ENCODE measurements at regions not wholly inside any gene's neighbourhood (a gene's known extent, or its start where the extent isn't known, plus 50 kb on each side); places are given as distances from the start of the nearest gene placed in this dataset.

DNA sequence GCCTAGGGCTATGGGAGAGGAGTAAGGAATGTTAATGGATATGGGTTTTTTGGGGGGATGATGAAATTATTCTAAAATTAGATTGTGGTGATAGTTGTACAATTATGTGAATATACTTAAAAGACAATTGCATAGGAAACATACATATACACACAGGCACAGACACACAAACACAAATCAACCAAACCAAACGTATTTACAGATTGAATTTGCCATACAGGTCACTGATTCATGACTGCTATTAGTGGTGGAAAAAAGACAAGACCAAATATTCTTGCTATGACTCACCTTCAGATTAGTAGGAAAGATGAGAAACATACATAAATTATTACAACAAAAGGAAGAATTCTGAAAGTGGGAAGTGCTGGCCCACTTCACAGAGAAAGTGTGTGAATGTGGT, 85.3 kb downstream of the C3orf38 start:
- no peaks in the 10 kb centered on the region for H3K27me3 ChIP-seq (ENCODE audit: control insufficient read depth, insufficient read depth, low read length)
- no peak overlapping the region for H3K27ac ChIP-seq (ENCODE audit: low read depth, low read length)
- H3K4me3 ChIP-seq (ENCODE audit: low read depth, low read length): no peak overlapping the region
- H3K9me3 ChIP-seq (ENCODE audit: control insufficient read depth, insufficient read depth, low read length): no peaks in the 10 kb centered on the region
- peaks cover under 1% of the 10 kb centered on the region; the same call in 1 of the 2 replicates for H3K4me1 ChIP-seq (ENCODE audit: control insufficient read depth, insufficient read depth, low read length)
- no peaks in the 10 kb centered on the region for H3K36me3 ChIP-seq (ENCODE audit: control insufficient read depth, insufficient read depth, low read length)
- H3K9ac ChIP-seq (ENCODE audit: low read depth, low read length): no peak overlapping the region

DNA sequence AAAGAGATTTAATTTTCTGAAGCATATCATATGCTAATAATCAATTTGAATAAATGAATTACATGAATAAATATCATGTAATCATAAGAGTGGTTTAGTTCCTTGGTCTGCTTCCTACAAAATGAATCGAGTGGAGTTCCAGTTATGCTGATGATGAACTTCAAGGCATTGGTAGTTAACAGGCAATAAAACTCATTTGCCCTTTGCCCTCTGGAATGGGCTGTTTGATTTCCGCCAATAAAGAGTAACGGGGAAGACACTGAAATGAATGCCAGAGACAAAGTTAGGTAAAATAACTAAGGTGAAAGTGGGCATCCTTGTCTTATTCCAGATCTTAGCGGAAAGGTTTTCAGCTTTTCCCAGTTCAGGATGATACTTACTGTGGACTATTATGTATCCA, 90.1 kb downstream of the C3orf38 start:
- Histone ChIP-seq H3K4me3 (ENCODE audit: low read depth, low read length) (no peak overlapping the region), H3K36me3 (ENCODE audit: control insufficient read depth, insufficient read depth, low read length) (no peaks in the 10 kb centered on the region), H3K4me1 (ENCODE audit: control insufficient read depth, insufficient read depth, low read length) (0 out of 2 replicates have a peak, but pooled peaks cover 4% of the 10 kb centered on the region), H3K27me3 (ENCODE audit: control insufficient read depth, insufficient read depth, low read length) (no peaks in the 10 kb centered on the region), H3K27ac (ENCODE audit: low read depth, low read length) (no peak overlapping the region), H3K9ac (ENCODE audit: low read depth, low read length) (no peak overlapping the region), H3K9me3 (ENCODE audit: control insufficient read depth, insufficient read depth, low read length) (peaks cover 5% of the 10 kb centered on the region; the same call in 1 of the 2 replicates)

DNA sequence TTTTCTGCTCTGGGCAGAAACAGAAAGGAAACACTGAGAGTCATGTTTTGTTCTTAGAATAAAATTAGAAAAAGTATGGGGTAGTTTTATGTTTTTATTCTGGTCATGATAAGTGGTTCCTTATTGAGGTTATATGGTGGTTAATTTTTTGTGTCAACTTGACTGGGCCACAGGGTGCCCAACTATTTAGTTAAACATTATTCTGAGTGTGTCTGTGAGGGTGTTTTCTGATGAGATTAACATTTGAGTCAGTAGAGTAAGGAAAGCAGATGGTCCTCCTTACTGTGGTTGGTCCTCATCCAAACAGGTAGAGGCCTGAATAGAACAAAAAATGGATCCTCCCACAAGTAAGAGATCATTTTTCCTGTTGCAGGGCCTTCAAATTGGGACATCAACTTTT, 98.9 kb downstream of the C3orf38 start:
- H3K9ac ChIP-seq (ENCODE audit: low read depth, low read length): no peak overlapping the region
- H3K4me1 ChIP-seq (ENCODE audit: control insufficient read depth, insufficient read depth, low read length): no peaks in the 10 kb centered on the region
- H3K4me3 ChIP-seq (ENCODE audit: low read depth, low read length): no peak overlapping the region
- no peaks in the 10 kb centered on the region for H3K9me3 ChIP-seq (ENCODE audit: control insufficient read depth, insufficient read depth, low read length)
- no peaks in the 10 kb centered on the region for H3K36me3 ChIP-seq (ENCODE audit: control insufficient read depth, insufficient read depth, low read length)
- H3K27ac ChIP-seq (ENCODE audit: low read depth, low read length): no peak overlapping the region
- no peaks in the 10 kb centered on the region for H3K27me3 ChIP-seq (ENCODE audit: control insufficient read depth, insufficient read depth, low read length)

DNA sequence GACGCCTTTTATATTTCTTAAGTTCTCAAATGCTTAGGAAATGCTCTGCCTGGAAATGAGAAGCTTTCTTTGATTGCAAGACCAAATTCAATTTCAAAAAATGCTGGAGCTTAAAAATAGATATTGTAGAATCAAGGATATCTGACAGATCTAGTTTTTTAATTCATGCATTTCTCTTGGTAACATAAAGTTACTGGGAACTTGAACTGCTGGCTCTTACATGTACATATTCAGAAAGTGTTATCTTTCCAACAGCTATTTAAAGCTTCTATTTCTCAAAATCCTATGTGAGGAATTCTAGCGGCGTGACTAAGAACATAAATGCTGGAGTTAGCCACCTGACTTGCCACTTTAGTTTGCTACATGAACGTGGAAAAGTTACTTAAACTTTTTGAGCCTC, 109.3 kb downstream of the C3orf38 start:
- no peaks in the 10 kb centered on the region for H3K27me3 ChIP-seq (ENCODE audit: control insufficient read depth, insufficient read depth, low read length)
- H3K9me3 ChIP-seq (ENCODE audit: control insufficient read depth, insufficient read depth, low read length): no peaks in the 10 kb centered on the region
- H3K9ac ChIP-seq (ENCODE audit: low read depth, low read length): no peak overlapping the region
- H3K4me3 ChIP-seq (ENCODE audit: low read depth, low read length): no peak overlapping the region
- no peaks in the 10 kb centered on the region for H3K36me3 ChIP-seq (ENCODE audit: control insufficient read depth, insufficient read depth, low read length)
- H3K4me1 ChIP-seq (ENCODE audit: control insufficient read depth, insufficient read depth, low read length): no peaks in the 10 kb centered on the region
- no peak overlapping the region for H3K27ac ChIP-seq (ENCODE audit: low read depth, low read length)

- H3K36me3 ChIP-seq (ENCODE audit: control insufficient read depth, insufficient read depth, low read length): no peaks in the 10 kb centered on the region
Measured at GRCh38 chr3:88262527-88262926, 112.8 kb downstream of the C3orf38 start.

DNA sequence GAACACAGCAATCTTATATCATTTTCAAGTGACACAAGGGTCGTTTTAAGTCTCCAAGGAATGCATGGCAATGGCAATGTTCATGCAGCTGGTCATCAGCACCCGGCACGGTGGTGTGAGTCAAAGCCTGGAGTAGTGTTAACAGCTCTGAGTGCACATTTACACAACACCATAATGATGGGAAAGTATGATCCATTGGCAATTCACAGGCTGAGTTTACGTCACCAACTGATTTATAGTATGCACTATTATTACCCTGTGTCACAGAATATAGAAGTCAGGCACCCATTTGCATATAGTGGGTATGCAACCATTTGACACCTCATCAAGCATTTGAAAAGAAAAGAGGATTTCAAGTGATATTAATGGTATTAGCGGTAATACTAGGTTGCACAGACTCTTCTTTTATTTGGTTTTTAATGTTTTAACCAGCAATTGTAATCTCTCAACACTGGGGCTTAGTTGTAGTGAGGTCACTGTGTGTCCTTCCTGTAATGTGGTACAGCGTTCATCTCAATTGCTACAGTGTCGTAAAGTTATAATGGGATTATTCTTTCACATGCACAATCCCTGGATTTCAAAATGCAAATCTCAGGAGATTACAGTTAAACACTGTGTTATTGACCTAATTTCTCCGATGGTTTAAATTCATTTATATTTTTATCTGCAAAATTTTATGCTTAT, 113.8 kb downstream of the C3orf38 start:
- Histone ChIP-seq H3K4me1 (ENCODE audit: control insufficient read depth, insufficient read depth, low read length) (no peaks in the 10 kb centered on the region), H3K9me3 (ENCODE audit: control insufficient read depth, insufficient read depth, low read length) (no peaks in the 10 kb centered on the region), H3K4me3 (ENCODE audit: low read depth, low read length) (no peak overlapping the region), H3K36me3 (ENCODE audit: control insufficient read depth, insufficient read depth, low read length) (no peaks in the 10 kb centered on the region), H3K27me3 (ENCODE audit: control insufficient read depth, insufficient read depth, low read length) (no peaks in the 10 kb centered on the region), H3K9ac (ENCODE audit: low read depth, low read length) (no peak overlapping the region), H3K27ac (ENCODE audit: low read depth, low read length) (no peak overlapping the region)

More at GRCh38 chr3:88262527-88262926, 112.8 kb downstream of the C3orf38 start:
- Histone ChIP-seq H3K9me3 (ENCODE audit: control insufficient read depth, insufficient read depth, low read length) (no peaks in the 10 kb centered on the region), H3K27me3 (ENCODE audit: control insufficient read depth, insufficient read depth, low read length) (no peaks in the 10 kb centered on the region), H3K4me1 (ENCODE audit: control insufficient read depth, insufficient read depth, low read length) (no peaks in the 10 kb centered on the region), H3K4me3 (ENCODE audit: low read depth, low read length) (no peak overlapping the region), H3K27ac (ENCODE audit: low read depth, low read length) (no peak overlapping the region), H3K9ac (ENCODE audit: low read depth, low read length) (no peak overlapping the region)

DNA sequence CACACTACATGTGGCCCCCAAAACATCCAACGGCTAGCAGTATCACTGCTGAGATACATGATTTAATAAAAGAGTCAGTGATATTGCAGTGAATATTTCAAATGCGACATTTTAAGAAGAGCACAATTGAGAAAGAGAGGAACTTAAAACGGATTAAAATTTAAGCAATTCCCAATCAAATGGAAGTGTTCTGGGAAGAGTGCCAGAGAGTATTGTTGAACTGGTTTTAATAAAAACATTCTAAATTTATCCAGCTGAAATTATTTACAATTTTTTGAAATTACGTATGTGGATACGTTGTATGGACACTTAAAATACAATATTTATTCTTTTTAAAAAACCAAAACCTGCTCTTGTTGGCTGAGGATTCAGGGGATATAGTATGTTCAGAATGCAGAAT, 117.7 kb downstream of the C3orf38 start:
- Histone ChIP-seq H3K27ac (ENCODE audit: low read depth, low read length) (no peak overlapping the region), H3K9me3 (ENCODE audit: control insufficient read depth, insufficient read depth, low read length) (no peaks in the 10 kb centered on the region), H3K27me3 (ENCODE audit: control insufficient read depth, insufficient read depth, low read length) (no peaks in the 10 kb centered on the region)

DNA sequence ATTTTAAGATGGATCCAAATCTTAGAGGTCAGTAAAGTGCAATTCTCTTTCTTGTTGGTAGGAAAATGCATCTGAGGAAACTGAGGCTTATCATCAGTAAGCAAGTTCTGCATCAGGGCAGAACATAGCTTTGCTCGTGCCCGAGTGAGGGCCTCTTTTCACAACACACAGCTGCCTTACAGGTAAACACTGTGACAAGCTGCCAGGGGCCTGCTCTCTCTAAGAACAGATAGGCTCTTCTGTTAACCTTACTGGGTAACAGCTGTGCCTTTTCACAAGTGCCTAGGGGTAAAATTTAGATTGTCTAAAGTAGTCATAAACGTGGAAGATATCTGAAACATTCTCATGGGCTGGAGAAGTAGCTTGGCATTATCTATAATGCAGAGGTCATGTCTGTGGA, 118.1 kb downstream of the C3orf38 start:
- Histone ChIP-seq H3K9me3 (ENCODE audit: control insufficient read depth, insufficient read depth, low read length) (no peaks in the 10 kb centered on the region), H3K4me3 (ENCODE audit: low read depth, low read length) (no peak overlapping the region), H3K27ac (ENCODE audit: low read depth, low read length) (no peak overlapping the region), H3K36me3 (ENCODE audit: control insufficient read depth, insufficient read depth, low read length) (no peaks in the 10 kb centered on the region), H3K27me3 (ENCODE audit: control insufficient read depth, insufficient read depth, low read length) (no peaks in the 10 kb centered on the region), H3K4me1 (ENCODE audit: control insufficient read depth, insufficient read depth, low read length) (no peaks in the 10 kb centered on the region), H3K9ac (ENCODE audit: low read depth, low read length) (no peak overlapping the region)

More for the DNA sequence above, 117.7 kb downstream of the C3orf38 start:
- H3K4me1 ChIP-seq (ENCODE audit: control insufficient read depth, insufficient read depth, low read length): no peaks in the 10 kb centered on the region
- no peak overlapping the region for H3K9ac ChIP-seq (ENCODE audit: low read depth, low read length)
- no peaks in the 10 kb centered on the region for H3K36me3 ChIP-seq (ENCODE audit: control insufficient read depth, insufficient read depth, low read length)
- no peak overlapping the region for H3K4me3 ChIP-seq (ENCODE audit: low read depth, low read length)

- H3K27me3 ChIP-seq (ENCODE audit: control insufficient read depth, insufficient read depth, low read length): no peaks in the 10 kb centered on the region
- H3K27ac ChIP-seq (ENCODE audit: low read depth, low read length): no peak overlapping the region
- H3K4me3 ChIP-seq (ENCODE audit: low read depth, low read length): no peak overlapping the region
- H3K9ac ChIP-seq (ENCODE audit: low read depth, low read length): no peak overlapping the region
- no peaks in the 10 kb centered on the region for H3K9me3 ChIP-seq (ENCODE audit: control insufficient read depth, insufficient read depth, low read length)
- no peaks in the 10 kb centered on the region for H3K36me3 ChIP-seq (ENCODE audit: control insufficient read depth, insufficient read depth, low read length)
- H3K4me1 ChIP-seq (ENCODE audit: control insufficient read depth, insufficient read depth, low read length): no peaks in the 10 kb centered on the region
Measured at GRCh38 chr3:88280326-88280725, 130.6 kb downstream of the C3orf38 start.

DNA sequence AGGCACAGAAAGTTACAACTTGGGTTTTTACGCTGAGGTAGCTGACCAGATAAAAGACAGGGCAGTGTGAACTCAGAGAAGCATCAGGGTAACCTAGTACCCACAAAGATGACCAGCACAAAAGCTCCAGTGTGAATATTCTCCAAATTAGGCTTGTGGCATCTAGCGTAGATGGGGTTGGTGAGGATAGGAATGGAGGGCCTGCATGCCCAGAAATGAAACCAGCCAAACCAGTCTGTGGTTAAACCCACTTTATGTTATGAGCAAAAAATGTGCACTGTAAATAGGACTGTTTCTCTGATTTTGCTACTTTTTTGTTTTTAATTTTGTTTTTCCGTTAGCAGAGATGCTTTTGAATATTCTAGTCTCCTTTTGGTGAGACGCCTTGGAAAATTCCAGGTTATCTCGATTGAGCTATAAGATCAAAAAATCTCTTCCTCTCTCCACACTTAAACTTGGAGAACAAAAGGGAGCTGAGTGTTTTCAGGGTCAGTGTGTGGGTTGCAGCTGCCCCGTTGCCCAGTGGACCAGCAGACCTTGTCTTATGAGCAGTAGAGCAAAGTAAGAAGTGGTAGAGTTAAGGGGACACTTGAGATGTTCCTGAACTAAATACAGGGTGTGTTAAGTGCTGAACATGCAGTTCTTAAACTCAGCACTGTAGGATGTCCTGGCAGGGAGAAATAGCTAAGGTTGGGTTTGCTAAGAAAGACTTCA, 132.9 kb downstream of the C3orf38 start:
- no peaks in the 10 kb centered on the region for H3K36me3 ChIP-seq (ENCODE audit: control insufficient read depth, insufficient read depth, low read length)
- H3K27ac ChIP-seq (ENCODE audit: low read depth, low read length): no peak overlapping the region
- no peaks in the 10 kb centered on the region for H3K9me3 ChIP-seq (ENCODE audit: control insufficient read depth, insufficient read depth, low read length)
- no peak overlapping the region for H3K9ac ChIP-seq (ENCODE audit: low read depth, low read length)
- no peaks in the 10 kb centered on the region for H3K27me3 ChIP-seq (ENCODE audit: control insufficient read depth, insufficient read depth, low read length)
- H3K4me3 ChIP-seq (ENCODE audit: low read depth, low read length): no peak overlapping the region
- H3K4me1 ChIP-seq (ENCODE audit: control insufficient read depth, insufficient read depth, low read length): no peaks in the 10 kb centered on the region

DNA sequence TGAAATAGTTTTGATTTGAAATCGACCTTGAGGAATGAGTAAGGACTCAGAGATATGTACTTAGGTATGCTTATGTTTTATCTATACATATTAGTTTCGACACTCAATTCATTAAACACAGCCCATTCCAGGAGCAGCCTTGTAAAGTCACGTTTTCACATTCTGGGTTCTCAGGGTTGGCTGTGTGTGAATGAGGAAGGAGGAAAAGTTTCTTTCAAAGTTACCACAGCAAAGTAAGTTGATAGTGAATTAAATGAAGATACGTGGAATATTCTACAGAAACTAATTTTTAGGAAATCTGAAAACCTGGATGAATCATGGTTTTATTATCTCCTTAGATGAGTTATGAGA, 133.5 kb downstream of the C3orf38 start:
- Histone ChIP-seq H3K9me3 (ENCODE audit: control insufficient read depth, insufficient read depth, low read length) (no peaks in the 10 kb centered on the region), H3K27ac (ENCODE audit: low read depth, low read length) (no peak overlapping the region), H3K9ac (ENCODE audit: low read depth, low read length) (no peak overlapping the region), H3K36me3 (ENCODE audit: control insufficient read depth, insufficient read depth, low read length) (no peaks in the 10 kb centered on the region), H3K27me3 (ENCODE audit: control insufficient read depth, insufficient read depth, low read length) (no peaks in the 10 kb centered on the region), H3K4me3 (ENCODE audit: low read depth, low read length) (no peak overlapping the region), H3K4me1 (ENCODE audit: control insufficient read depth, insufficient read depth, low read length) (no peaks in the 10 kb centered on the region)
